H9 (cell line): ENCODE measurements at regions not wholly inside any gene's neighbourhood (a gene's known extent, or its start where the extent isn't known, plus 50 kb on each side); places are given as distances from the start of the nearest gene placed in this dataset.
"Not testable (repeated sequence)": the region's sequence is repeated elsewhere in the genome, so short reads cannot be mapped to it uniquely, and the experiment has no call there.

Source experiments
- DNase-seq: peaks from one replicate; pipeline ENCODE4 v3.0.0-alpha.2; 2017
- H2AFZ ChIP-seq: one replicate; pipeline ENCODE4 v1.6.1; 2013; ENCODE audit warnings: mild to moderate bottlenecking, low read length, control low read depth, moderate library complexity
- H2AK5ac ChIP-seq: 2 replicates; pipeline ENCODE4 v1.6.1; 2013; ENCODE audit warnings: low read length, control low read depth, mixed read lengths; ENCODE audit not compliant: insufficient read length
- H2BK120ac ChIP-seq: one replicate; pipeline ENCODE4 v1.6.1; 2013; ENCODE audit warnings: low read depth, mild to moderate bottlenecking, low read length, control low read depth, inconsistent platforms; ENCODE audit not compliant: poor library complexity, severe bottlenecking
- H2BK12ac ChIP-seq: 2 replicates; pipeline ENCODE4 v1.6.1; 2013; ENCODE audit warnings: low read length, control low read depth, mixed read lengths, low read depth; ENCODE audit not compliant: insufficient read length
- H2BK15ac ChIP-seq: 2 replicates; pipeline ENCODE4 v1.6.1; 2013; ENCODE audit warnings: low read depth, low read length, control low read depth
- H2BK20ac ChIP-seq: one replicate; pipeline ENCODE4 v1.6.1; 2013; ENCODE audit warnings: low read depth, mild to moderate bottlenecking, low read length, control low read depth, inconsistent platforms; ENCODE audit not compliant: poor library complexity, severe bottlenecking
- H2BK5ac ChIP-seq: 2 replicates; pipeline ENCODE4 v1.6.1; 2013; ENCODE audit warnings: low read length, control low read depth, mixed read lengths; ENCODE audit not compliant: insufficient read length
- H3K14ac ChIP-seq: 2 replicates; pipeline ENCODE4 v1.6.1; 2013; ENCODE audit warnings: low read length, control low read depth; ENCODE audit not compliant: insufficient read depth
- H3K18ac ChIP-seq: 2 replicates; pipeline ENCODE4 v1.6.1; 2013; ENCODE audit warnings: low read depth, mild to moderate bottlenecking, mixed read lengths, low read length, control low read depth; ENCODE audit not compliant: insufficient read length
- H3K23ac ChIP-seq: 2 replicates; pipeline ENCODE4 v1.6.1; 2013; ENCODE audit warnings: low read length, control low read depth, mixed read lengths, low read depth; ENCODE audit not compliant: insufficient read length
- H3K23me2 ChIP-seq: 2 replicates; pipeline ENCODE4 v1.6.1; 2013; ENCODE audit warnings: low read depth, mild to moderate bottlenecking, mixed read lengths, low read length, control low read depth; ENCODE audit not compliant: insufficient read length, poor library complexity, severe bottlenecking
- H3K27ac ChIP-seq: 2 replicates; pipeline ENCODE4 v1.5.1; 2013; ENCODE audit warnings: low read length, control low read depth, mixed read lengths, low read depth; ENCODE audit not compliant: insufficient read length
- H3K27me3 ChIP-seq: 2 replicates; pipeline ENCODE4 v1.6.1; 2013; ENCODE audit warnings: low read length, control low read depth, inconsistent platforms; ENCODE audit not compliant: insufficient read depth
- H3K4ac ChIP-seq: 2 replicates; pipeline ENCODE4 v1.6.1; 2013; ENCODE audit warnings: low read depth, mild to moderate bottlenecking, control low read depth, inconsistent platforms, low read length, moderate library complexity
- H3K4me1 ChIP-seq: 2 replicates; pipeline ENCODE4 v1.6.1; 2013; ENCODE audit warnings: low read length, control low read depth, inconsistent platforms; ENCODE audit not compliant: insufficient read depth
- H3K4me2 ChIP-seq: 2 replicates; pipeline ENCODE4 v1.6.1; 2013; ENCODE audit warnings: low read length, control low read depth, mixed read lengths; ENCODE audit not compliant: insufficient read length, insufficient read depth
- H3K56ac ChIP-seq: 2 replicates; pipeline ENCODE4 v1.6.1; 2013; ENCODE audit warnings: low read depth, mild to moderate bottlenecking, mixed read lengths, low read length, control low read depth; ENCODE audit not compliant: insufficient read length
- H3K79me1 ChIP-seq: 2 replicates; pipeline ENCODE4 v1.6.1; 2013; ENCODE audit warnings: low read depth, mild to moderate bottlenecking, moderate library complexity, low read length, control low read depth, inconsistent platforms; ENCODE audit not compliant: insufficient read depth, poor library complexity, severe bottlenecking
- H3K79me2 ChIP-seq: 2 replicates; pipeline ENCODE4 v1.6.1; 2013; ENCODE audit warnings: low read length, control low read depth, inconsistent platforms; ENCODE audit not compliant: insufficient read depth
- H3K9ac ChIP-seq: 2 replicates; pipeline ENCODE4 v1.6.1; 2013; ENCODE audit warnings: low read length, control low read depth, mixed read lengths; ENCODE audit not compliant: insufficient read length; ENCODE audit errors: extremely low read depth
- H3K9me3 ChIP-seq: one replicate; pipeline ENCODE4 v1.6.1; 2013; ENCODE audit warnings: low read depth, low read length, inconsistent platforms; ENCODE audit not compliant: control insufficient read depth
- H3T11ph ChIP-seq: one replicate; pipeline ENCODE4 v1.6.1; 2013; ENCODE audit warnings: mild to moderate bottlenecking, low read length, control low read depth, inconsistent platforms
- H4K20me1 ChIP-seq: one replicate; pipeline ENCODE4 v1.6.1; 2013; ENCODE audit not compliant: control insufficient read depth, insufficient read length, insufficient read depth
- H4K5ac ChIP-seq: 2 replicates; pipeline ENCODE4 v1.6.1; 2013; ENCODE audit warnings: low read depth, mild to moderate bottlenecking, mixed read lengths, low read length, control low read depth; ENCODE audit not compliant: insufficient read length
- H4K8ac ChIP-seq: replicated peaks from 2 replicates; pipeline ENCODE4 v1.6.1; 2013; ENCODE audit warnings: low read length, control low read depth, mixed read lengths, low read depth; ENCODE audit not compliant: insufficient read length
- H4K91ac ChIP-seq: 2 replicates; pipeline ENCODE4 v1.6.1; 2013; ENCODE audit warnings: low read depth, mild to moderate bottlenecking, moderate library complexity, mixed read lengths, low read length, control low read depth; ENCODE audit not compliant: insufficient read length
- H3K27ac Mint-ChIP-seq, 3 experiments: 2 replicates in 2 of 3; 3 replicates in 1 of 3; pipeline ENCODE4 v1.8.0; 2020 to 2021; ENCODE audit warnings: mixed read lengths in 3 of 3, mild to moderate bottlenecking in 1 of 3, moderate library complexity in 1 of 3
- H3K27me3 Mint-ChIP-seq: 2 replicates; pipeline ENCODE4 v1.8.0; 2021; ENCODE audit warnings: low read depth, mild to moderate bottlenecking, moderate library complexity, mixed read lengths
- H3K36me3 Mint-ChIP-seq, 3 experiments: 2 replicates in 2 of 3; 3 replicates in 1 of 3; pipeline ENCODE4 v1.8.0; 2020 to 2021; ENCODE audit warnings: low read depth in 3 of 3, mixed read lengths in 3 of 3; ENCODE audit not compliant: insufficient read depth in 1 of 3
- H3K4me1 Mint-ChIP-seq, 2 experiments: 2 replicates each; pipeline ENCODE4 v1.8.0; 2020; ENCODE audit warnings: mixed read lengths in 2 of 2
- H3K4me3 Mint-ChIP-seq, 2 experiments: 2 replicates in 1 of 2; 3 replicates in 1 of 2; pipeline ENCODE4 v1.8.0; 2020 to 2021; ENCODE audit warnings: mild to moderate bottlenecking in 2 of 2, mixed read lengths in 2 of 2, moderate library complexity in 1 of 2
- H3K9me3 Mint-ChIP-seq, 2 experiments: 2 replicates in 1 of 2; 3 replicates in 1 of 2; pipeline ENCODE4 v1.8.0; 2020; ENCODE audit warnings: mild to moderate bottlenecking in 2 of 2, mixed read lengths in 2 of 2, moderate library complexity in 1 of 2
- WGBS: extraction: QIAGEN DNeasy Blood & Tissue Kit; methylation state at CpG from one replicate; pipeline ENCODE4 v1.1.7; 2013; ENCODE audit warnings: missing lambda C conversion rate, low lambda C conversion rate, mixed read lengths; ENCODE audit not compliant: insufficient read length; ENCODE audit errors: extremely low coverage; 5-methylcytosine and 5-hydroxymethylcytosine counted together

GRCh38 chr13:56631060-56631459, 509.7 kb upstream of the PRR20A start:
- not testable (repeated sequence) for H4K8ac ChIP-seq, H3K4ac ChIP-seq, H3K27me3 Mint-ChIP-seq, H3T11ph ChIP-seq, H4K5ac ChIP-seq, H3K27ac Mint-ChIP-seq, H3K4me3 Mint-ChIP-seq, H3K4me1 Mint-ChIP-seq, H4K91ac ChIP-seq, H3K79me1 ChIP-seq, H2BK15ac ChIP-seq, H3K9me3 ChIP-seq, H4K20me1 ChIP-seq, H3K18ac ChIP-seq, H2BK120ac ChIP-seq, H2BK12ac ChIP-seq, H2BK5ac ChIP-seq, H2AFZ ChIP-seq, H3K23me2 ChIP-seq, H3K4me1 ChIP-seq, H3K56ac ChIP-seq, H3K14ac ChIP-seq, H3K79me2 ChIP-seq, H3K27ac ChIP-seq, H3K4me2 ChIP-seq, H3K27me3 ChIP-seq, H3K9ac ChIP-seq, H3K23ac ChIP-seq, H2BK20ac ChIP-seq, DNase-seq, H2AK5ac ChIP-seq
- H3K9me3 Mint-ChIP-seq, result peaks cover 29 to 34% of the 10 kb centered on the region in 2 experiments
- peaks cover 11 to 25% (median 12%) of the 10 kb centered on the region in 3 experiments; a peak in 6 of 7 replicates for H3K36me3 Mint-ChIP-seq
- no CpG with 5 or more reads among the region's 3 CpGs for WGBS
